AG04449 (cell line): ENCODE measurements at regions not wholly inside any gene's neighbourhood (a gene's known extent, or its start where the extent isn't known, plus 50 kb on each side); places are given as distances from the start of the nearest gene placed in this dataset.

Experiments
- CTCF ChIA-PET: fragments of 350-600 bp; formaldehyde crosslinking; extraction: SDS; loops from one replicate; lab custom pipeline; 2021; ENCODE audit warnings: antibody characterized with exemption; lab: Yijun Ruan, JAX
- POLR2A ChIA-PET: fragments of 400-600, 350-600 bp; formaldehyde crosslinking; extraction: SDS; loops from one replicate; lab custom pipeline; 2020; ENCODE audit warnings: antibody characterized with exemption, inconsistent platforms; lab: Yijun Ruan, JAX
- DNase-seq: peaks from one replicate; pipeline ENCODE4 v3.0.0-alpha.2; 2010; ENCODE audit warnings: low read depth, low spot score
- H3K4me3 ChIP-seq: 2 replicates; pipeline ENCODE4 v1.5.1; 2011; ENCODE audit warnings: low read depth, mild to moderate bottlenecking, control low read depth, low read length
- TF ChIP-seq, protein P1 (sequence below): IDR thresholded peaks from one replicate; pipeline ENCODE4 v1.5.1; 2011; ENCODE audit warnings: mild to moderate bottlenecking, moderate library complexity, low read length, control low read depth, inconsistent platforms; ENCODE audit not compliant: insufficient read depth; ENCODE audit errors: missing control alignments

DNA sequence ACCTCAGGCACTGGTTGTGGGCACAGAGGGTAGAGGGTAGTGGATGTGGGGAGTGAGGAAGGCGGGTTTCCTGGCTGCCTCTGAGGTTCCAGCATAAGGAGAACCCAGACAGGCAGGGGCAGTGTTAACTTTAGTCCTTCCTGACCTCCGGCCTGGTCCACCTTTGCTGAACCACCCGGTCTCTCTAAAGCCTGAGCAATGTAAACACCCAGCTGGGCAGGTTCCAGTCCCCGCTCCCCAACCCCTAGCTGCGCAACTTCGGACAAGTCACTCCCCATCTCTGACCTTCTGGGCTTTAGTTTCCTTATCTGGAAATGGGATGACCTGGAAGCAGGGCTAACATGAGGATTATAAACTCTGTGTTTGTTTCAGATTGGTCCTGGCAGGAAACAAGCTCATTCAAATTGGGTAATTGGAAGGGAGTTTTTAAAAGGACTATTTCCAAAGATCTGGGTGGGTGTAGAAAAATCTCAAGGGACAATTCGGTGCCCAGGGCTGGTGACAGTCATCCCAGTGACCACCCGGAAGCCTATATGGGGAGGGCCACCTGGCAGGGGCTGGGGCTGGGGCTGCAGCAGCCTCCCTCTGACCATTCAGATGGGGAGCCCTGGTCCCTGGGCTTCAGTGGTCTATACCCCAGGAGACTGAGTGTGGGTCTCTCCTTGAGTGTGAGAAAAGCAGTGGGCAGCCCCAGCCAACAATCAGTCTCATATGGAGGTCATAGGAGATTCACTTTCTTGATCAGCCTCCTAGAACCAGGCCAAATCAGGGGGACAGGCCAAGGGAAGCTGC lies 108.3 kb upstream of the SYT13 start:
- ChIA-PET POLR2A (no interaction called here), CTCF (interaction anchor here (1.1 to 3.7 kb wide), 3 partner anchors 17 to 23 kb away, joined by 3 to 13 read pairs (median 3); no protein-coding TSS in a partner anchor)
- TF ChIP-seq, protein P1, sequence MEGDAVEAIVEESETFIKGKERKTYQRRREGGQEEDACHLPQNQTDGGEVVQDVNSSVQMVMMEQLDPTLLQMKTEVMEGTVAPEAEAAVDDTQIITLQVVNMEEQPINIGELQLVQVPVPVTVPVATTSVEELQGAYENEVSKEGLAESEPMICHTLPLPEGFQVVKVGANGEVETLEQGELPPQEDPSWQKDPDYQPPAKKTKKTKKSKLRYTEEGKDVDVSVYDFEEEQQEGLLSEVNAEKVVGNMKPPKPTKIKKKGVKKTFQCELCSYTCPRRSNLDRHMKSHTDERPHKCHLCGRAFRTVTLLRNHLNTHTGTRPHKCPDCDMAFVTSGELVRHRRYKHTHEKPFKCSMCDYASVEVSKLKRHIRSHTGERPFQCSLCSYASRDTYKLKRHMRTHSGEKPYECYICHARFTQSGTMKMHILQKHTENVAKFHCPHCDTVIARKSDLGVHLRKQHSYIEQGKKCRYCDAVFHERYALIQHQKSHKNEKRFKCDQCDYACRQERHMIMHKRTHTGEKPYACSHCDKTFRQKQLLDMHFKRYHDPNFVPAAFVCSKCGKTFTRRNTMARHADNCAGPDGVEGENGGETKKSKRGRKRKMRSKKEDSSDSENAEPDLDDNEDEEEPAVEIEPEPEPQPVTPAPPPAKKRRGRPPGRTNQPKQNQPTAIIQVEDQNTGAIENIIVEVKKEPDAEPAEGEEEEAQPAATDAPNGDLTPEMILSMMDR = no peak
- H3K4me3 ChIP-seq = no peak overlapping the region
- no peak for DNase-seq

DNA sequence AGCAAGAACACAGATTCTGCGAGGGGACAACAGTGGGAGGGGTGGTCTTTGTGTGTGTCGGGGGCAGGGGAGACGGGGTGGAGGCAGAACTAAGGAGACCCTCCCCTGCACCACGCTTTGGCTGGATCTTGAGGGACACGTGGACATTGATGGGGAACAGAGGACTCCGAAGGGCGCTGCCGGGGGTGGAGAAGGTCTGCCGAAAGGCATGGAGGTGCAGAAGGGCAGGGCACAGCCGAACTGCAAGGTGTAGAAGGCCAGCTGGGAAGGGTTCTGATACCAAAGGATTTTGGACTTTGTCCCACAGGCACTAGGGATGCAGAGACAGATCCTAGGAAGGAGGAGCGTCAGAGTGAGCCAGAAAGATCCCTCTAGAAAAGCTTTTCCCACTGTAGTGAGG lies 107.7 kb upstream of the SYT13 start:
- H3K4me3 ChIP-seq = no peak overlapping the region
- TF ChIP-seq, protein P1 = no peak
- ChIA-PET POLR2A (no interaction called here), CTCF (interaction anchor here (1.1 to 3.7 kb wide), 3 partner anchors 16 to 23 kb away, joined by 3 to 13 read pairs (median 3); no protein-coding TSS in a partner anchor)
- no peak for DNase-seq

DNA sequence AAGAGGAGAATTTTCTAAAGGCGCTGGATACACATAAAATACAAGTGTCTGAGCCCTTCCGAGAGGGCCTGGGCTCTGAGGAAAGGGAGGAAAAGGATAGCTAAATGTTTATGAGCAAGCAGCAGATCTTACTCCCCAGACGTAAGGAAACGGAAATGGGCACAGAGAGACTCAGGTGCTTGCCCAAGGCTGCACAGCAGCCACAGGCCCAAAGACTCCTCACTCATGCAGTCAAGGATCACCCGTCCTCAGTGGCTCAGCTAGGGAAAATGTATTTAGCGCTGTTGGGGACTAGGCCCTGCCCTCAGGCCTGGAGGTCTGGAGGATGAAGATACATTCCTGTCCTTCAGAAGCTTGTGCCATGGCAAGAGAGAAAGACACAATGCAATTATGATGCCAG lies 107.2 kb upstream of the SYT13 start:
- ChIA-PET CTCF (interaction anchor here (1.1 to 3.7 kb wide), 4 partner anchors 18 to 378 kb away, joined by 3 to 13 read pairs (median 4); no protein-coding TSS in a partner anchor), POLR2A (no interaction called here)
- no peak overlapping the region for H3K4me3 ChIP-seq
- DNase-seq = no peak
- TF ChIP-seq, protein P1 = no peak

DNA sequence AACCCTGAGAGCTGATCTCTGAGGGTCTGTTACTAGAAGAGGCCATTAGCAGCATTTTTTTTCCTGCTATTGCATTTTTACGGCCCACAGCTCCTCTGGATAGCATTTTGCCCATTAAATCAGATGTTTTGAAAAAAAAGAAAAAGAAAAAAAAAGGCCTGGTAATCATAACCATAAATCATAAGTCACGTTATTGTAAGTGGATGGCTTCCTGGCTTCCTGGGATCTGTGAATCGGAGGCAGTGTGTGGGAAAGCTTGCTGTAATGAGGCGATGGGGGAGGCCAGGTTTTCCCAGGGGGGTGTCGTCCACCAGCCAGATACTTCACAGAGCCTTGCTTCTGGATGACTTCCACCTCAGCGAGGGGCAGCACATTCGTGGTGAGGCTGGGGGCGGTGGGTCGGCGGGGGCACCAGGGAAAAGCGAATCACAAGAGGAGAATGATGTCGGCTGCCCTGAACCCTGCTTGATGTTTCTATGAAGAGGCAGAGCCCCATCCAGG lies 106.5 kb upstream of the SYT13 start:
- CTCF ChIA-PET = interaction anchor here (1.1 to 3.7 kb wide), 3 partner anchors 21 to 379 kb away, joined by 4 to 13 read pairs (median 4); no protein-coding TSS in a partner anchor
- TF ChIP-seq, protein P1 = no peak
- H3K4me3 ChIP-seq = no peak overlapping the region
- POLR2A ChIA-PET = no interaction called here
- no peak for DNase-seq

DNA sequence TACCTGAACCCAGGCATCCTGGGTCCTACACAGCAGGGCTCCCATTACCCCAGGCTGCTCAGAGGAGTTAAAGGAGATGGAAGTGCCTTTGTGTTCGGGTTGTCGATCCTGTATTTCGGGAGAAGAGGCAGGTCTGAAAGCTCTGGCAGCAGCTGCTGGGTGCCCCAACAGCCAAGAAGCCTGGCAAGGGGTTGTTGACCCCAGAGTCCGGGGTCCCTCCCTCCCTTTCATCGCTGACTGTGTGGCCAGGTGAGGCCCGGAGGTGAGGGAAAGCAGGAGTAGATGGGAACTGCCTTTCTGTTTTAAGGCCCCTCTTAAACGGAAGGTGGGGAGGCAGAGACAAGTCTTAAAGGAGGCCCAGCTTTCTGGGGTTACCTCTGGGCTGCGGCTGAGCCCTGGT lies 106.0 kb upstream of the SYT13 start:
- no peak overlapping the region for H3K4me3 ChIP-seq
- DNase-seq = no peak
- CTCF ChIA-PET = interaction anchor here (0.8 to 3.7 kb wide), 5 partner anchors 13 to 379 kb away, joined by 3 to 13 read pairs (median 4); no protein-coding TSS in a partner anchor
- POLR2A ChIA-PET = no interaction called here
- TF ChIP-seq, protein P1 = no peak
